ENCODE measurements at regions not wholly inside any gene's neighbourhood (a gene's known extent, or its start where the extent isn't known, plus 50 kb on each side); places are given as distances from the start of the nearest gene placed in this dataset.

- TF ChIP-seq BACH2 (CRISPR knock-in tag; IDR thresholded peaks at IDR 0.05; ENCODE audit: borderline replicate concordance) (no peak), ARNTL (CRISPR knock-in tag; IDR thresholded peaks at IDR 0.05; ENCODE audit: borderline replicate concordance, low read depth) (no peak), GLIS3 (CRISPR knock-in tag; IDR thresholded peaks at IDR 0.05) (no peak), ESRRG (CRISPR knock-in tag; IDR thresholded peaks at IDR 0.05) (no peak), OSR1 (CRISPR knock-in tag; IDR thresholded peaks at IDR 0.05) (no peak), ZC3H10 (CRISPR knock-in tag; IDR thresholded peaks at IDR 0.05) (no peak)
- ATAC-seq = no peak
Observed at GRCh38 chr19:32181216-32181920, 164.0 kb upstream of the ZNF507 start.

- TF ChIP-seq ARNTL (CRISPR knock-in tag; IDR thresholded peaks at IDR 0.05; ENCODE audit: borderline replicate concordance, low read depth) = no peak
- TF ChIP-seq PATZ1 (CRISPR knock-in tag; IDR thresholded peaks at IDR 0.05; ENCODE audit: borderline replicate concordance) = no peak
- TF ChIP-seq ZNF8 (CRISPR knock-in tag; IDR thresholded peaks at IDR 0.05) = no peak
- TF ChIP-seq TOX (CRISPR knock-in tag; IDR thresholded peaks at IDR 0.05; ENCODE audit: borderline replicate concordance) = no peak
- TF ChIP-seq ZFP3 (CRISPR knock-in tag; IDR thresholded peaks at IDR 0.05) = no peak
- TF ChIP-seq CSDC2 (CRISPR knock-in tag; IDR thresholded peaks at IDR 0.05) = no peak
- TF ChIP-seq TCF4 (CRISPR knock-in tag; IDR thresholded peaks at IDR 0.05; ENCODE audit: borderline replicate concordance) = no peak
- TF ChIP-seq BACH2 (CRISPR knock-in tag; IDR thresholded peaks at IDR 0.05; ENCODE audit: borderline replicate concordance) = no peak
- TF ChIP-seq ZFP30 (CRISPR knock-in tag; IDR thresholded peaks at IDR 0.05) = no peak
- TF ChIP-seq GLIS3 (CRISPR knock-in tag; IDR thresholded peaks at IDR 0.05) = no peak
- TF ChIP-seq CREB5 (CRISPR knock-in tag; IDR thresholded peaks at IDR 0.05; ENCODE audit: low read depth) = no peak
- ATAC-seq = no peak
Observed at GRCh38 chr19:32186542-32187330, 158.7 kb upstream of the ZNF507 start.

- ATAC-seq = no peak
- TF ChIP-seq PATZ1 (CRISPR knock-in tag; IDR thresholded peaks at IDR 0.05; ENCODE audit: borderline replicate concordance) = no peak
- no peak for TF ChIP-seq ARNTL (CRISPR knock-in tag; IDR thresholded peaks at IDR 0.05; ENCODE audit: borderline replicate concordance, low read depth)
- no peak for TF ChIP-seq ZNF8 (CRISPR knock-in tag; IDR thresholded peaks at IDR 0.05)
- TF ChIP-seq CSDC2 (CRISPR knock-in tag; IDR thresholded peaks at IDR 0.05) = no peak
- TF ChIP-seq TSHZ2 (CRISPR knock-in tag; IDR thresholded peaks at IDR 0.05) = no peak
- no peak for TF ChIP-seq BACH2 (CRISPR knock-in tag; IDR thresholded peaks at IDR 0.05; ENCODE audit: borderline replicate concordance)
- TF ChIP-seq TCF4 (CRISPR knock-in tag; IDR thresholded peaks at IDR 0.05; ENCODE audit: borderline replicate concordance) = no peak
- TF ChIP-seq PPARA (CRISPR knock-in tag; IDR thresholded peaks at IDR 0.05; ENCODE audit: borderline replicate concordance) = no peak
Observed at GRCh38 chr19:32188921-32189320, 156.5 kb upstream of the ZNF507 start.

GRCh38 chr19:32189956-32190706 lies 155.3 kb upstream of the ZNF507 start:
- no peak for ATAC-seq
- no peak for TF ChIP-seq SNAI2 (CRISPR knock-in tag; IDR thresholded peaks at IDR 0.05)
- TF ChIP-seq PATZ1 (CRISPR knock-in tag; IDR thresholded peaks at IDR 0.05; ENCODE audit: borderline replicate concordance) = no peak
- TF ChIP-seq PPARA (CRISPR knock-in tag; IDR thresholded peaks at IDR 0.05; ENCODE audit: borderline replicate concordance) = no peak
- no peak for TF ChIP-seq ESRRG (CRISPR knock-in tag; IDR thresholded peaks at IDR 0.05)
- no peak for TF ChIP-seq POU6F1 (CRISPR knock-in tag; IDR thresholded peaks at IDR 0.05; ENCODE audit: borderline replicate concordance, low read depth)
- no peak for TF ChIP-seq BACH2 (CRISPR knock-in tag; IDR thresholded peaks at IDR 0.05; ENCODE audit: borderline replicate concordance)
- no peak for TF ChIP-seq RARB (CRISPR knock-in tag; IDR thresholded peaks at IDR 0.05)
- TF ChIP-seq ZFP3 (CRISPR knock-in tag; IDR thresholded peaks at IDR 0.05) = no peak
- TF ChIP-seq ISL1 (CRISPR knock-in tag; IDR thresholded peaks at IDR 0.05) = no peak
- no peak for TF ChIP-seq TOX (CRISPR knock-in tag; IDR thresholded peaks at IDR 0.05; ENCODE audit: borderline replicate concordance)
